ENCODE measurements at regions not wholly inside any gene's neighbourhood (a gene's known extent, or its start where the extent isn't known, plus 50 kb on each side); places are given as distances from the start of the nearest gene placed in this dataset.

- H3K36me3 Mint-ChIP-seq: no peaks in the 10 kb centered on the region
- no peak for TF ChIP-seq ZNF281 (CRISPR knock-in tag; IDR thresholded peaks at IDR 0.05)
- TF ChIP-seq CREM (CRISPR knock-in tag; IDR thresholded peaks at IDR 0.05): no peak
- no peak for TF ChIP-seq ESRRA (CRISPR knock-in tag; IDR thresholded peaks at IDR 0.05; ENCODE audit: borderline replicate concordance)
- no peak for TF ChIP-seq TEAD4 (CRISPR knock-in tag; IDR thresholded peaks at IDR 0.05)
- no peak for TF ChIP-seq NR2C2 (CRISPR knock-in tag; IDR thresholded peaks at IDR 0.05)
- TF ChIP-seq E2F5 (CRISPR knock-in tag; IDR thresholded peaks at IDR 0.05): no peak
- TF ChIP-seq ZBTB43 (CRISPR knock-in tag; IDR thresholded peaks at IDR 0.05): no peak
- H3K4me1 Mint-ChIP-seq: no peaks in the 10 kb centered on the region
- no peak overlapping the region for H3K4me3 Mint-ChIP-seq
- ChIA-PET POLR2A (no interaction called here), CTCF (no interaction called here)
- H3K9me3 Mint-ChIP-seq: peaks cover 12% of the 10 kb centered on the region
- H3K27me3 Mint-ChIP-seq (ENCODE audit: low read depth): no peaks in the 10 kb centered on the region
- ATAC-seq (no peak), DNase-seq (ENCODE audit: low spot score) (no peak)
- H3K27ac Mint-ChIP-seq: no peak overlapping the region
Measured at GRCh38 chr4:79759793-79760192, 313.2 kb downstream of the ANTXR2 start.

- Mint-ChIP-seq H3K9me3 (peaks cover 7% of the 10 kb centered on the region), H3K4me1 (no peaks in the 10 kb centered on the region), H3K36me3 (no peaks in the 10 kb centered on the region), H3K4me3 (no peak overlapping the region), H3K27me3 (ENCODE audit: low read depth) (no peaks in the 10 kb centered on the region), H3K27ac (no peak overlapping the region)
- no peak for ATAC-seq
- TF ChIP-seq RORB (CRISPR knock-in tag; IDR thresholded peaks at IDR 0.05): no peak
- no peak for TF ChIP-seq SP1 (CRISPR knock-in tag; conservative IDR thresholded peaks at IDR 0.05)
- no peak for TF ChIP-seq TP53 (CRISPR knock-in tag; IDR thresholded peaks at IDR 0.05)
- no peak for TF ChIP-seq AFF4 (CRISPR knock-in tag; IDR thresholded peaks at IDR 0.05; ENCODE audit: borderline replicate concordance)
- no peak for TF ChIP-seq E2F5 (CRISPR knock-in tag; IDR thresholded peaks at IDR 0.05)
- TF ChIP-seq FOXP1 (CRISPR knock-in tag; IDR thresholded peaks at IDR 0.05; ENCODE audit: borderline replicate concordance): no peak
- ChIA-PET POLR2A (no interaction called here), CTCF (no interaction called here)
- DNase-seq (ENCODE audit: low spot score): no peak
Measured at GRCh38 chr4:79757600-79757999, 315.4 kb downstream of the ANTXR2 start.
